ENCODE measurements at regions not wholly inside any gene's neighbourhood (a gene's known extent, or its start where the extent isn't known, plus 50 kb on each side); places are given as distances from the start of the nearest gene placed in this dataset.

DNA sequence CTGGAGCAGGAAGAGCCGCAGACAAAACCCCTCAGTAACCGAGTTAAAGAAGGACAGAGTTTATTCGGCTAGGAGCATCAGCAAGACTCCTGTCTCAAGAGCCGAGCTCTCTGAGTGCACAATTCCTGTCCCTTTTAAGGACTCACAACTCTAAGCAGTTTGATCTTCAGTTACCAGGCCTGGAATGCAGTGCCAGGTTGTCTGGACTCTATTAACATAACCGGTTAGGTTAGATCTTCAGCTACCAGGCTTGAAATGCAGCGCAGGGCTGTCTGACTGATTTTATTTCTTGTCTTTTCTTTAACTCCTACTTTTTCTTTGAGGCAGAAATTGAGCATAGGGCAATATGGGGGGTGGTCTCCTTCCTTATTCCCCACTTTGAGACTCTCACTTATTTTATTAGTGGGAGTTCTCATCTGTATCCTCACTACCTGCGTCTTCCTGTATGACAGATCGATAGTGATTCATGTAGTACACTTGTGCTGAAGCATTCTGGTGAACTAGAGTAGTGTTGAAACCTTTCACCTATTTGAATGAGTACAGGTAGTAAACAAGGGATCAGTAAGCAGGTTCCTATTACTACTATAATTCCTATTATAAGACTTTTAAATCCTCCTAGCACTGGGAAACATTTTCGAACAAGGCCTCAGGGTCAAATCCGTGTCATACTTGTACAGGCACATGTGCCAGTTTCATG is 325.0 kb downstream of the CGGBP1 start:
- no peak overlapping the region for H3K4me3 ChIP-seq (replicated peaks in 1 of 3; ENCODE audit: insufficient read depth in 1 of 3, low read depth in 1 of 3, low read length in 3 of 3)
- no peaks in the 10 kb centered on the region for H4K20me1 ChIP-seq (replicated peaks; ENCODE audit: control insufficient read depth, extremely low read depth, insufficient read depth, low read length)
- TF ChIP-seq JUN (IDR thresholded peaks at IDR 0.05; ENCODE audit: borderline replicate concordance, insufficient read depth, insufficient read length, low read depth) (no peak), POLR2AphosphoS5 (IDR thresholded peaks at IDR 0.05; ENCODE audit: insufficient read depth, low read depth, low read length) (no peak), FOS (IDR thresholded peaks at IDR 0.05; ENCODE audit: borderline replicate concordance, insufficient read depth, low read length) (no peak), POLR2A (IDR thresholded peaks at IDR 0.05; ENCODE audit: low read depth, low read length) (no peak), GATA2 (IDR thresholded peaks at IDR 0.05; ENCODE audit: insufficient read depth, insufficient read length, low read depth, low read length) (no peak), EZH2 (IDR thresholded peaks at IDR 0.05; ENCODE audit: borderline replicate concordance, low read depth, low read length, severe bottlenecking) (no peak), MYC (IDR thresholded peaks at IDR 0.05; ENCODE audit: low read depth, low read length) (no peak)
- TF ChIP-seq, protein P1, sequence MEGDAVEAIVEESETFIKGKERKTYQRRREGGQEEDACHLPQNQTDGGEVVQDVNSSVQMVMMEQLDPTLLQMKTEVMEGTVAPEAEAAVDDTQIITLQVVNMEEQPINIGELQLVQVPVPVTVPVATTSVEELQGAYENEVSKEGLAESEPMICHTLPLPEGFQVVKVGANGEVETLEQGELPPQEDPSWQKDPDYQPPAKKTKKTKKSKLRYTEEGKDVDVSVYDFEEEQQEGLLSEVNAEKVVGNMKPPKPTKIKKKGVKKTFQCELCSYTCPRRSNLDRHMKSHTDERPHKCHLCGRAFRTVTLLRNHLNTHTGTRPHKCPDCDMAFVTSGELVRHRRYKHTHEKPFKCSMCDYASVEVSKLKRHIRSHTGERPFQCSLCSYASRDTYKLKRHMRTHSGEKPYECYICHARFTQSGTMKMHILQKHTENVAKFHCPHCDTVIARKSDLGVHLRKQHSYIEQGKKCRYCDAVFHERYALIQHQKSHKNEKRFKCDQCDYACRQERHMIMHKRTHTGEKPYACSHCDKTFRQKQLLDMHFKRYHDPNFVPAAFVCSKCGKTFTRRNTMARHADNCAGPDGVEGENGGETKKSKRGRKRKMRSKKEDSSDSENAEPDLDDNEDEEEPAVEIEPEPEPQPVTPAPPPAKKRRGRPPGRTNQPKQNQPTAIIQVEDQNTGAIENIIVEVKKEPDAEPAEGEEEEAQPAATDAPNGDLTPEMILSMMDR (IDR thresholded peaks at IDR 0.05; ENCODE audit: extremely low read depth in 1 of 2, insufficient read depth in 1 of 2, low read depth in 1 of 2, low read length in 2 of 2), result no peak
- TF ChIP-seq, protein P2, sequence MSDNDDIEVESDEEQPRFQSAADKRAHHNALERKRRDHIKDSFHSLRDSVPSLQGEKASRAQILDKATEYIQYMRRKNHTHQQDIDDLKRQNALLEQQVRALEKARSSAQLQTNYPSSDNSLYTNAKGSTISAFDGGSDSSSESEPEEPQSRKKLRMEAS (IDR thresholded peaks at IDR 0.05; ENCODE audit: insufficient read depth, insufficient read length), result no peak
- FAIRE-seq (no peak), DNase-seq (ENCODE audit: low read depth, low spot score) (no peak)
- H3K9ac ChIP-seq (replicated peaks; ENCODE audit: extremely low read depth, insufficient read depth, low read length), result no peak overlapping the region
- dilution Hi-C loops (cut with MboI; ENCODE audit: extremely low pct_ligation_motif_present, low sequenced_read_pairs) (no loop called here), intact Hi-C loops (cut with micrococcal nuclease) (no loop called here)
- no peak overlapping the region for H3K27ac ChIP-seq (ENCODE audit: insufficient read depth, low read depth, low read length)
- no peaks in the 10 kb centered on the region for H3K36me3 ChIP-seq (ENCODE audit: control insufficient read depth in 2 of 2, extremely low read depth in 1 of 2, insufficient read depth in 2 of 2, low read length in 2 of 2)
- H3K4me1 ChIP-seq (ENCODE audit: control insufficient read depth, extremely low read depth, insufficient read depth, low read length), result no peaks in the 10 kb centered on the region
- H2AFZ ChIP-seq (ENCODE audit: low read depth, low read length), result no peak overlapping the region
- H3K4me2 ChIP-seq (ENCODE audit: insufficient read depth, low read length), result no peak overlapping the region
- no peaks in the 10 kb centered on the region for H3K9me3 ChIP-seq (replicated peaks; ENCODE audit: control insufficient read depth, insufficient read depth, low read length)
- ChIA-PET POLR2A (no interaction called here), CTCF (no interaction called here)
- no peaks in the 10 kb centered on the region for H3K9me1 ChIP-seq (replicated peaks; ENCODE audit: control insufficient read depth, extremely low read depth, insufficient read depth, low read length)
- no TSS peak for BruUV-seq (replicated peaks)
- H3K79me2 ChIP-seq (ENCODE audit: control insufficient read depth, insufficient read depth, low read length), result no peaks in the 10 kb centered on the region
- no peaks in the 10 kb centered on the region for H3K27me3 ChIP-seq (ENCODE audit: control insufficient read depth in 2 of 2, insufficient read depth in 2 of 2, low read length in 2 of 2)
